HG02678 (cell line): ENCODE measurements at regions not wholly inside any gene's neighbourhood (a gene's known extent, or its start where the extent isn't known, plus 50 kb on each side); places are given as distances from the start of the nearest gene placed in this dataset.

Experiments used
- ATAC-seq: cut with Tn5 transposase; IDR thresholded peaks from one replicate; pipeline ENCODE4 v1.9.1; 2021; ENCODE audit warnings: mild to moderate bottlenecking, moderate library complexity; ENCODE audit not compliant: unreplicated experiment

GRCh38 chr11:130816546-130817329 lies 99.5 kb downstream of the SNX19 start:
- no peak for ATAC-seq

DNA sequence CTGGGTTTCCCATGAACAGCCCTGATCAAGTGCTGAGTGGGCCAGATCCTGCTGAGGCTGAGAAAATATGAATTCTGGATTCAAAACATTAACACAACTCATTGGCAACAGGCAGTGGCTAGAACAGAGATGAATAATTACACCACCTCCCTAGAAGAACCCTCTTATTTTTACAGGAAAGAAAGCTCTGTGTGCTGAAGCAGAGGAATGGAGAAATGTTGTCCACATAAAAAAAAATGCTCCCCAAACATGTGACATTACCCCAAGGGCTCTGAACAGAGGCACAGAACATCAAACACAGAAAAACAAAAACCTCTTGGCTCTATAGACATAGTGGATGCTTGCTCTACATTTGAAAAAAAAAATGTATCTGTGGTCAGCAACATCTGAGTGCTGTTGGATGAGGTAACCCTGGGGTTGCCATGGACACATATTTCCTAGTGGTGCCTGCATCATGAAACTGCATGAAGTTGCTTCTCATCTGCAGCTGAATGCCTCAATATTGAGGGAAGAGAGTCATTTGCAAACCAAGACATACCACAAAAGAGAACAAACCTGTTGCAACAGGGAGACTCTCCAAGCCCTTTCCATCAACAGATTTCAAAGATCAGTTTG lies 98.8 kb downstream of the SNX19 start:
- no peak for ATAC-seq

DNA sequence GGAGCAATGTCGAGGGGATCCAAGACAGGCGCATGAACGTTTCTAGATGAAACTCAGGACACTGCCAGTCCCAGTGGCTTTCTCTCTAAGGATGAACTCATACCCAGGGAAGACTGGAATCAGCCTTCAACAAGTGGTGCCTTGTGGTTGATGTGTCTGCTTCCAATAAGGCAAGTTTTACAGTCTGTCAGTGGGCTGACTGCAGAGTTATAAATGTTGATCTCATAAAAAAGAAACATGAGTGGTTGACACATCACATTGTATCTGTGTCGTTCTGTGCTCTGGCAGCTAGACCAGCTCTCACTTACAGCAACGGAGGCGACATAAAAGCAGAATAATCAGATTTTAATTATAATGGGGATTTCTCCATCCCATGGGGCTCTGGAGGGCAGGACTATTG lies 96.7 kb downstream of the SNX19 start:
- ATAC-seq: no peak
